HG02884 (cell line): ENCODE measurements at regions not wholly inside any gene's neighbourhood (a gene's known extent, or its start where the extent isn't known, plus 50 kb on each side); places are given as distances from the start of the nearest gene placed in this dataset.

Source experiments
- ATAC-seq: cut with Tn5 transposase; IDR thresholded peaks from one replicate; pipeline ENCODE4 v1.9.1; 2021; ENCODE audit warnings: mild to moderate bottlenecking, moderate library complexity; ENCODE audit not compliant: unreplicated experiment

GRCh38 chr7:155884225-155885166, 72.2 kb upstream of the SHH start:
- ATAC-seq, result no peak

- ATAC-seq, result no peak
Measured at GRCh38 chr7:155883491-155884224, 71.4 kb upstream of the SHH start.

- no peak for ATAC-seq
Measured at GRCh38 chr7:155882596-155882995, 70.3 kb upstream of the SHH start.

GRCh38 chr7:155881471-155882350, 69.4 kb upstream of the SHH start:
- no peak for ATAC-seq

- ATAC-seq, result no peak
Measured at GRCh38 chr7:155880721-155881120, 68.5 kb upstream of the SHH start.

- ATAC-seq, result no peak
Measured at GRCh38 chr7:155879592-155879991, 67.3 kb upstream of the SHH start.

GRCh38 chr7:155878674-155879073, 66.4 kb upstream of the SHH start:
- no peak for ATAC-seq

- ATAC-seq, result no peak
Measured at GRCh38 chr7:155878250-155878649, 66.0 kb upstream of the SHH start.

- ATAC-seq, result no peak
Measured at GRCh38 chr7:155877167-155877566, 64.9 kb upstream of the SHH start.

- ATAC-seq, result no peak
Measured at GRCh38 chr7:155874411-155874810, 62.1 kb upstream of the SHH start.

- ATAC-seq, result no peak
Measured at GRCh38 chr7:155874010-155874409, 61.7 kb upstream of the SHH start.

- no peak for ATAC-seq
Measured at GRCh38 chr7:155872678-155873369, 60.6 kb upstream of the SHH start.

GRCh38 chr7:155871211-155871610, 58.9 kb upstream of the SHH start:
- ATAC-seq, result no peak

- no peak for ATAC-seq
Measured at GRCh38 chr7:155870334-155871180, 58.3 kb upstream of the SHH start.

- no peak for ATAC-seq
Measured at GRCh38 chr7:155869784-155870076, 57.5 kb upstream of the SHH start.

- ATAC-seq, result no peak
Measured at GRCh38 chr7:155868955-155869783, 56.9 kb upstream of the SHH start.

- ATAC-seq, result no peak
Measured at GRCh38 chr7:155867734-155868400, 55.6 kb upstream of the SHH start.

GRCh38 chr7:155867280-155867679, 55.0 kb upstream of the SHH start:
- no peak for ATAC-seq
